ENCODE measurements at regions not wholly inside any gene's neighbourhood (a gene's known extent, or its start where the extent isn't known, plus 50 kb on each side); places are given as distances from the start of the nearest gene placed in this dataset.

- Histone ChIP-seq H3K4me2 (ENCODE audit: low read length) (no peak overlapping the region), H3F3A (ENCODE audit: control insufficient read depth, insufficient read depth) (no peaks in the 10 kb centered on the region), H3K4me3 (ENCODE audit: low read length) (no peak overlapping the region), H4K20me1 (ENCODE audit: control insufficient read depth, insufficient read depth, low read depth, low read length) (no peaks in the 10 kb centered on the region), H3K9me2 (replicated peaks; ENCODE audit: control insufficient read depth, low read length) (no peaks in the 10 kb centered on the region), H3K27me3 (ENCODE audit: control insufficient read depth, low read length) (no peaks in the 10 kb centered on the region), H3K9me3 (ENCODE audit: control insufficient read depth, insufficient read depth, low read length) (no peaks in the 10 kb centered on the region), H3K27ac (ENCODE audit: low read depth, low read length) (no peak overlapping the region), H3K36me3 (ENCODE audit: control insufficient read depth, low read length) (no peaks in the 10 kb centered on the region), H3K4me1 (ENCODE audit: control insufficient read depth, low read length) (no peaks in the 10 kb centered on the region), H3K79me2 (ENCODE audit: control insufficient read depth, low read length) (no peaks in the 10 kb centered on the region)
- TF ChIP-seq EZH2phosphoT487 (IDR thresholded peaks at IDR 0.05; ENCODE audit: borderline replicate concordance, low read length) (no peak), CTCF (IDR thresholded peaks at IDR 0.05; ENCODE audit: low read depth, low read length, poor library complexity, severe bottlenecking) (no peak)
Observed at GRCh38 chr3:171967932-171968678, 71.3 kb upstream of the FNDC3B start.

- no peak overlapping the region for H3K4me2 ChIP-seq (ENCODE audit: low read length)
- TF ChIP-seq EZH2phosphoT487 (IDR thresholded peaks at IDR 0.05; ENCODE audit: borderline replicate concordance, low read length) (no peak), CTCF (IDR thresholded peaks at IDR 0.05; ENCODE audit: low read depth, low read length, poor library complexity, severe bottlenecking) (no peak)
- no peaks in the 10 kb centered on the region for H3K27me3 ChIP-seq (ENCODE audit: control insufficient read depth, low read length)
- no peak overlapping the region for H3K4me3 ChIP-seq (ENCODE audit: low read length)
- no peaks in the 10 kb centered on the region for H3K9me2 ChIP-seq (replicated peaks; ENCODE audit: control insufficient read depth, low read length)
- H4K20me1 ChIP-seq (ENCODE audit: control insufficient read depth, insufficient read depth, low read depth, low read length): no peaks in the 10 kb centered on the region
- H3K9me3 ChIP-seq (ENCODE audit: control insufficient read depth, insufficient read depth, low read length): no peaks in the 10 kb centered on the region
- H3K36me3 ChIP-seq (ENCODE audit: control insufficient read depth, low read length): no peaks in the 10 kb centered on the region
- H3K4me1 ChIP-seq (ENCODE audit: control insufficient read depth, low read length): no peaks in the 10 kb centered on the region
- no peaks in the 10 kb centered on the region for H3F3A ChIP-seq (ENCODE audit: control insufficient read depth, insufficient read depth)
- H3K79me2 ChIP-seq (ENCODE audit: control insufficient read depth, low read length): no peaks in the 10 kb centered on the region
- no peak overlapping the region for H3K27ac ChIP-seq (ENCODE audit: low read depth, low read length)
Observed at GRCh38 chr3:171970301-171970788, 69.0 kb upstream of the FNDC3B start.

DNA sequence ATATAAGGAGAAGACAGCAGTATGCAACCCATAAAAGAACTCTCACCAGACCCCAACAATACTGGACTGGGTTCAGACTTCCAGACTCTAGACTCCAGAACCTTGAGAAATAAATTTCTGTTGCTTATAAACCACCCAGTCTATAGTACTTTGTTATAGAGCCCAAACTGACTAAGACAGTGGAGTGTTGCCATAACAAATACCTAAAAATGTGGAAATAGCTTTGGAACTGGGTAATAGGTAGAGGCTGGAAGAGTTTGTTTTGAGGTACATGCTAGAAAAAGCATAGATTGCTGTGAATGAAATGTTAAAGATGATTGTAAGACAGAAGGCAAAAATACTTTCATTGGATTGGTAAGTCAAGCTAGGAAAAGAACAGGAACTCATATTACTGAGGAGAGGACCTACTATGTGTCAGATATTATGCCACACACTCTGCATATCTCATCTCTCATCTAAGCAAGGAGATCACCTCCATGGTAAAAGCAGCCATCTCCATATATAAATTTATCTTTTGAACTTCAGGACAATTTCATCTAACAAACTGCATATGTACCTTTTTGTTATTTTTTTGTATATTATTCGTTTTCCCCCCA lies 67.4 kb upstream of the FNDC3B start:
- no peaks in the 10 kb centered on the region for H3K9me2 ChIP-seq (replicated peaks; ENCODE audit: control insufficient read depth, low read length)
- H3K36me3 ChIP-seq (ENCODE audit: control insufficient read depth, low read length): no peaks in the 10 kb centered on the region
- no peaks in the 10 kb centered on the region for H3K4me1 ChIP-seq (ENCODE audit: control insufficient read depth, low read length)
- no peak overlapping the region for H3K27ac ChIP-seq (ENCODE audit: low read depth, low read length)
- H3K9me3 ChIP-seq (ENCODE audit: control insufficient read depth, insufficient read depth, low read length): no peaks in the 10 kb centered on the region
- H3F3A ChIP-seq (ENCODE audit: control insufficient read depth, insufficient read depth): no peaks in the 10 kb centered on the region
- H3K27me3 ChIP-seq (ENCODE audit: control insufficient read depth, low read length): no peaks in the 10 kb centered on the region
- no peaks in the 10 kb centered on the region for H3K79me2 ChIP-seq (ENCODE audit: control insufficient read depth, low read length)
- H3K4me2 ChIP-seq (ENCODE audit: low read length): no peak overlapping the region
- H4K20me1 ChIP-seq (ENCODE audit: control insufficient read depth, insufficient read depth, low read depth, low read length): no peaks in the 10 kb centered on the region
- no peak overlapping the region for H3K4me3 ChIP-seq (ENCODE audit: low read length)
- TF ChIP-seq EZH2phosphoT487 (IDR thresholded peaks at IDR 0.05; ENCODE audit: borderline replicate concordance, low read length) (no peak), CTCF (IDR thresholded peaks at IDR 0.05; ENCODE audit: low read depth, low read length, poor library complexity, severe bottlenecking) (no peak)

Data from DOHH2 (cell line).